HUES6 (cell line): ENCODE measurements at regions not wholly inside any gene's neighbourhood (a gene's known extent, or its start where the extent isn't known, plus 50 kb on each side); places are given as distances from the start of the nearest gene placed in this dataset.

Experiments used
- H3K27ac ChIP-seq: 2 replicates; pipeline ENCODE4 v1.7.0; 2013; ENCODE audit warnings: low read depth, mild to moderate bottlenecking, low read length, inconsistent platforms
- H3K27me3 ChIP-seq: 2 replicates; pipeline ENCODE4 v1.6.1; 2013; ENCODE audit warnings: low read length; ENCODE audit not compliant: control insufficient read depth, insufficient read depth
- H3K36me3 ChIP-seq: 2 replicates; pipeline ENCODE4 v1.6.1; 2013; ENCODE audit warnings: low read length; ENCODE audit not compliant: control insufficient read depth, insufficient read depth
- H3K4me1 ChIP-seq: 2 replicates; pipeline ENCODE4 v1.6.1; 2013; ENCODE audit warnings: low read length; ENCODE audit not compliant: control insufficient read depth, insufficient read depth
- H3K4me3 ChIP-seq: 2 replicates; pipeline ENCODE4 v1.5.1; 2013; ENCODE audit warnings: low read depth, low read length
- H3K9ac ChIP-seq: one replicate; pipeline ENCODE4 v1.6.1; 2013; ENCODE audit warnings: mild to moderate bottlenecking, low read length
- H3K9me3 ChIP-seq: 2 replicates; pipeline ENCODE4 v1.6.1; 2013; ENCODE audit warnings: low read depth, low read length; ENCODE audit not compliant: control insufficient read depth, insufficient read depth

DNA sequence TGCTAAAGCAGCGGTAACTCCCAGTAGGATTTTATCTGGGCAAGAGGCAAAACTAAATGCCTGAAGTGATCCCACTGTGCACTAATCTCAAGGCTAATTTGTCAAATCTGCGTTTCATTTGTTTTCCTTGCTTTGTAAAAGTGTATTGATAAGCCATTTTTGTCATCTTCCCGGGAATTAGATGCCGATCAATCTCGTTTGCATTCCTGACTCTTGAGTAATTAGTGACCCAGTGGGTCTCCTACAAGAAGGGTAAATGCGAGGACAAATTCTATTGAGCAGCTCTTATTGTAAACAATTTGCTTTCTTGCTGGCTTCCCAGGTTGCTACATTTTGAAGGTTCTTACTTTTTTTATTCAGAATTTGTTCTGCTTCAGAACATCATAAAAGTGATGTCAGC is 129.7 kb downstream of the EFNB2 start:
- H3K9me3 ChIP-seq: no peaks in the 10 kb centered on the region
- no peak overlapping the region for H3K4me3 ChIP-seq
- no peaks in the 10 kb centered on the region; the same call in 1 of the 2 replicates for H3K27me3 ChIP-seq
- H3K9ac ChIP-seq: no peak overlapping the region
- peaks cover 8% of the 10 kb centered on the region for H3K4me1 ChIP-seq
- no peak overlapping the region for H3K27ac ChIP-seq
- H3K36me3 ChIP-seq: no peaks in the 10 kb centered on the region

DNA sequence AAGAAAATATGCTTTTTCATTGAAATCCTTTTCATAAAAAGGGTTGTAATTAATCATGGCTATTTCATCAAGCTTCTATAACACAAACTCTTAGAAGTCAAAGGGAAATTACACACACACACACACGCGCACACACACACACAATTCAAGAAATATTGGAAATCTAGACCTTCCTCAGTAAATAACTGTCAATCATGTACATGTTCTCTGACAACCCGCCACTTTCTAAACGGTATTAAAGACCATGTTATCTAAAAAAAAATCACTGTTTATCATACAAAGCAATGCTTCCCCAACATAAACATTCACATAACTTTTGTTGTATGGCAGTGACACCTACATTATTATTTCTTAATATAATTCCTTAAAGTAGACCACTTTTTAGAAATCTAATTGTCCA is 132.2 kb downstream of the EFNB2 start:
- Histone ChIP-seq H3K9ac (no peak overlapping the region), H3K27me3 (no peaks in the 10 kb centered on the region; the same call in 1 of the 2 replicates), H3K4me1 (peaks cover 24% of the 10 kb centered on the region), H3K27ac (no peak overlapping the region), H3K9me3 (no peaks in the 10 kb centered on the region), H3K36me3 (no peaks in the 10 kb centered on the region), H3K4me3 (no peak overlapping the region)

DNA sequence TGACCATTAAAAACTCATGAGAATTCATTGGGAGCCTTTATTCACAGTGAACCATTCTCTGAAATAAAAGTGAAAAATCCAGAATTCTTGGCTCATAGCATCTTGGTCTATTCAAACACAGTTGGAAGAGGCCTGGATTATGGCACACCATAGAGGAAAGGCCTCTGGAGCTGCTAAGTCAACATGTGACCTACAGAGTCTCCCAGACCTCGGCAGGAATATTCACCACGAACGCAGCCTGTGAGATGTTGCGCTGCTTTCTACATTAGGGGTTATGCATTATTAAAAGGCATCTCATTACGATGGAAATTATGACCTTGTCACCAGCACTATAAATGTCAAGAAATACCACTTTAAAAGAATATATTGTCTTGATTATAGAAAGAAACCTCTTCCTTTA is 132.6 kb downstream of the EFNB2 start:
- no peaks in the 10 kb centered on the region for H3K9me3 ChIP-seq
- H3K9ac ChIP-seq: no peak overlapping the region
- H3K27ac ChIP-seq: no peak overlapping the region
- no peak overlapping the region for H3K4me3 ChIP-seq
- peaks cover 24% of the 10 kb centered on the region for H3K4me1 ChIP-seq
- no peaks in the 10 kb centered on the region; the same call in 1 of the 2 replicates for H3K27me3 ChIP-seq
- H3K36me3 ChIP-seq: no peaks in the 10 kb centered on the region

- peaks cover 23% of the 10 kb centered on the region for H3K4me1 ChIP-seq
- H3K9ac ChIP-seq: no peak overlapping the region
- no peak overlapping the region for H3K27ac ChIP-seq
- H3K4me3 ChIP-seq: no peak overlapping the region
- H3K36me3 ChIP-seq: no peaks in the 10 kb centered on the region
- no peaks in the 10 kb centered on the region for H3K27me3 ChIP-seq
- no peaks in the 10 kb centered on the region for H3K9me3 ChIP-seq
These were observed 134.4 kb downstream of the EFNB2 start for GRCh38 chr13:106401081-106401480.

GRCh38 chr13:106400289-106400688 is 135.2 kb downstream of the EFNB2 start:
- Histone ChIP-seq H3K9me3 (no peaks in the 10 kb centered on the region), H3K36me3 (no peaks in the 10 kb centered on the region), H3K4me3 (no peak overlapping the region), H3K27me3 (no peaks in the 10 kb centered on the region), H3K4me1 (peaks cover 16% of the 10 kb centered on the region; the same call in 1 of the 2 replicates), H3K27ac (no peak overlapping the region), H3K9ac (no peak overlapping the region)

DNA sequence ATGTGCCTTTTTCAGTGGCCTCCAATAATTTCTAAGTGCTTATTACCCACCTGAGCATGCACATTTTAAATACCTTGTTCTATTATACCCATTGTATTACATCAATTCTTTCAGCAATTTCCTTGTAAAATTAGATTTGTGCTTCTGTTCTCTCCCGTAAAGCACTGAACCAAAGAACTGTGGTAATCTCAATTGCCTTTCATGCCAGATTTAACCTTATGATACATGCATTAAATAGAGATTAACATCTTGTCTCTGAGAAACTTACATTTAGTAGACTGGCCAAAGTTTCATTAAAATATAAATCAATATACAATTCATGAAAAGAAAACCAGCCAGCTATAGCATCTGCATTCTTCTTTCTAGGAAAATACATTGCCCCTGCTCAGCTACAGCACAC is 137.2 kb downstream of the EFNB2 start:
- Histone ChIP-seq H3K4me3 (no peak overlapping the region), H3K27ac (no peak overlapping the region), H3K9ac (no peak overlapping the region), H3K36me3 (no peaks in the 10 kb centered on the region), H3K4me1 (peaks cover 16% of the 10 kb centered on the region; the same call in 1 of the 2 replicates), H3K27me3 (no peaks in the 10 kb centered on the region), H3K9me3 (no peaks in the 10 kb centered on the region)

DNA sequence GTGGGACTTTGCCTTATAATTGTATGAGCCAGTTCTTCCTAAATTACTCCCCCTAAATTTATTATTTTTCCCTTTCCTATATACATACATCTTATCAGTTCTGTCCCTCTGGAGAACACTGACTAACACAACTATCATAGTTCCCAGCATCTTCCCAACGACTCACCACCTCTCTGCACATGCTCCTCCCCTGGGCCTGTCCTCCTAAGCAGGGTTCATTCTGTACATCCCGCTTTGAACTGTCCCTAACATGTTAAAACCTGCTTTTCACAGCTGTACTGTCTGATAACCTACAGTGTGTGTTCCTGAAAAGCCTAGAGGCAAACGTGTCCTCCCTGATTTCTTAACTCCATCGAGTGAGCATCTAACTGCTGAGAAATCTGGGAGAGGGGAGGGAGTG is 141.7 kb downstream of the EFNB2 start:
- peaks cover 8% of the 10 kb centered on the region; the same call in 1 of the 2 replicates for H3K4me1 ChIP-seq
- H3K4me3 ChIP-seq: no peak overlapping the region
- no peaks in the 10 kb centered on the region for H3K36me3 ChIP-seq
- no peaks in the 10 kb centered on the region for H3K27me3 ChIP-seq
- no peak overlapping the region for H3K27ac ChIP-seq
- no peak overlapping the region for H3K9ac ChIP-seq
- H3K9me3 ChIP-seq: peaks cover under 1% of the 10 kb centered on the region; the same call in 1 of the 2 replicates

DNA sequence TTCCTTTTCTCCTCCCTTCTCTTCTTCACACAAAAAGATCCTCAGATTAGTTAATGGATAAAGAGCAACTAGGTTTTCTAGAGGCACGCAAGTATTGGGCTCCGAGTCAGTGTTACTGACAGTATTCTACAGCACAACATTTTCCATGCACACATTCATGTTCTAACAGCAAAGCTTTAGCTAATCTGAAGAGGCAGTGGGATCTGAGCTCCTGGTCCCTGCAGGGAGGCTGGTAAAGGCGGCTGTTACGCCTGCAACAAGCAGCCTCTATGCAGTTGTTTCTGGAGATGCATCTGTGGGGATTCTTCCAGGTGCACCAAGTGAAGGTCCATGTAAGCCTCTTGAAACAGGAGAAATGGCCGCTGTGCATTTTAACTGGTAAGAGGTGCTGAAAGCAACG is 143.8 kb downstream of the EFNB2 start:
- no peak overlapping the region for H3K27ac ChIP-seq
- H3K9ac ChIP-seq: no peak overlapping the region
- H3K36me3 ChIP-seq: no peaks in the 10 kb centered on the region
- H3K4me3 ChIP-seq: no peak overlapping the region
- 0 out of 2 replicates have a peak, but pooled peaks cover 4% of the 10 kb centered on the region for H3K4me1 ChIP-seq
- H3K27me3 ChIP-seq: no peaks in the 10 kb centered on the region
- H3K9me3 ChIP-seq: peaks cover 5% of the 10 kb centered on the region

GRCh38 chr13:106391271-106391670 is 144.2 kb downstream of the EFNB2 start:
- H3K4me1 ChIP-seq: 0 out of 2 replicates have a peak, but pooled peaks cover 4% of the 10 kb centered on the region
- no peak overlapping the region for H3K4me3 ChIP-seq
- no peaks in the 10 kb centered on the region for H3K36me3 ChIP-seq
- no peak overlapping the region for H3K27ac ChIP-seq
- no peaks in the 10 kb centered on the region for H3K27me3 ChIP-seq
- no peak overlapping the region for H3K9ac ChIP-seq
- H3K9me3 ChIP-seq: peaks cover 5% of the 10 kb centered on the region

DNA sequence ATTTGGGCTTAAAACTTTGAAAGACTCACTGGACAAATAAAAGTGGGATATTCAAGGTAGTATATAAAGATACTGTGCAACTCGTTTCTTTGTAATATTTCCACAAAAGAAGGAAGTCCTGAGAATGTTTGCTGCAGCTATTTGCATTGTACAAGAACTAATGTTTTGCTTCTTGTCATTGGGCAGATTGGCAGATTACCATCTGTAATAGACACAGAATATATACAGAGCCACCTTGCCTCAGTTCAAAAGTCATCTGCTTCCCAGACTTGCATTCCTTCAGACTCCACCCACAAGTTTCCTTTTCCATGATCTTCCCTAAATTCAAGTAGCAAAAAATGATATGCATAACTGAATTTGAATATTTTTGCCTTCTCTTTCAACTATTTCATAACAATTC is 145.1 kb downstream of the EFNB2 start:
- Histone ChIP-seq H3K9ac (no peak overlapping the region), H3K27me3 (no peaks in the 10 kb centered on the region), H3K9me3 (peaks cover 5% of the 10 kb centered on the region), H3K4me3 (no peak overlapping the region), H3K4me1 (0 out of 2 replicates have a peak, but pooled peaks cover 4% of the 10 kb centered on the region), H3K27ac (no peak overlapping the region), H3K36me3 (no peaks in the 10 kb centered on the region)

DNA sequence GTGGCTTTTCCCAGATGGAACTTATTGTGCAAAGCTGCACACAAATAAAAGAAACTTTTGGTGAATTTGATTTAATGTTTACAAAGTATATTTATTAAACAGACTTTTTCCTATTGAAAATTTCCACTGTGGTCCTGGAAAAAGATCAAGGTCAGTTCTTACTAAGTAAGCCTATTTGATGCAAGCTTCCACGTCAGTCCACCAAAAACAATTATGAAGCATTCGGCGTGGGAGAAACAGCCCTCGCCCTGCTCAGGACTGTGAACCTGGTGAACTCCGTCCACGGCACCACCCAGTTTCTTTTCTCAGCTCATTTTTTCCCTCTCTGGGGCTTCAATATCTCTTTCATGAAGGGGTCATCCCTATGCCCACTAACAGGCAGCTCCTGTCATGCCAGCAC is 149.8 kb downstream of the EFNB2 start:
- Histone ChIP-seq H3K36me3 (no peaks in the 10 kb centered on the region), H3K4me1 (peaks cover 8% of the 10 kb centered on the region), H3K27me3 (no peaks in the 10 kb centered on the region), H3K27ac (no peak overlapping the region), H3K4me3 (no peak overlapping the region), H3K9me3 (peaks cover 5% of the 10 kb centered on the region), H3K9ac (no peak overlapping the region)

GRCh38 chr13:106384516-106384915 is 150.9 kb downstream of the EFNB2 start:
- no peak overlapping the region for H3K27ac ChIP-seq

More at GRCh38 chr13:106384516-106384915, 150.9 kb downstream of the EFNB2 start:
- peaks cover 5% of the 10 kb centered on the region for H3K9me3 ChIP-seq
- H3K36me3 ChIP-seq: no peaks in the 10 kb centered on the region
- peaks cover 4% of the 10 kb centered on the region for H3K4me1 ChIP-seq
- no peak overlapping the region for H3K9ac ChIP-seq
- H3K4me3 ChIP-seq: no peak overlapping the region
- H3K27me3 ChIP-seq: no peaks in the 10 kb centered on the region
